ENCODE measurements at regions not wholly inside any gene's neighbourhood (a gene's known extent, or its start where the extent isn't known, plus 50 kb on each side); places are given as distances from the start of the nearest gene placed in this dataset.

DNA sequence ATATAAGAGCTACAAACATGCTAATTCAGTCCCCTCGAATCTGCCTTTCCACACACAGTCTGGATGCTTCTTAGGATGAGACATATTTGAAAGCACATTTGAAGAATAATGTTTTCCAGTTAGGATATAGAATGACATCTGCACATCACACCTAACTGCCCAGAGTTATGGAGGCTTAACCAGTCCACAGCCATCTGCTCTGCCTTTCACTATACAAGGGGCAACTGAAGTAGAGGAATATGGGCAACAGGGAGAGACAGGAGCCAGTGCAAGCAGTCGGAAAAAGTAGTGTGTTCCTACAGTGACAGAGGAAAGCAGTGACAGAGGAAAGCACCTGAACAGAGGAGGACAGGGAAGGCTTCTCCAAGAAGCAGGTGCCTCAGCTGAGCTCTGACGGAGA is 79.0 kb upstream of the CLDN18 start:
- Histone ChIP-seq H3K79me2 (ENCODE audit: low read depth) (no peaks in the 10 kb centered on the region), H3K4me3 (no peak overlapping the region), H3K27me3 (ENCODE audit: insufficient read depth, low read depth) (peaks cover 9% of the 10 kb centered on the region), H3K9me2 (ENCODE audit: insufficient read depth) (no peaks in the 10 kb centered on the region), H3F3A (ENCODE audit: insufficient read depth, low read depth) (no peaks in the 10 kb centered on the region), H3K9me3 (ENCODE audit: insufficient read depth, low read depth) (no peaks in the 10 kb centered on the region), H4K20me1 (ENCODE audit: insufficient read depth) (no peaks in the 10 kb centered on the region), H3K27ac (no peak overlapping the region), H3K4me1 (replicated peaks; ENCODE audit: insufficient read depth) (no peaks in the 10 kb centered on the region), H2AFZ (no peak overlapping the region), H3K4me2 (no peak overlapping the region), H3K36me3 (ENCODE audit: low read depth) (no peaks in the 10 kb centered on the region)
- TF ChIP-seq, protein P1, sequence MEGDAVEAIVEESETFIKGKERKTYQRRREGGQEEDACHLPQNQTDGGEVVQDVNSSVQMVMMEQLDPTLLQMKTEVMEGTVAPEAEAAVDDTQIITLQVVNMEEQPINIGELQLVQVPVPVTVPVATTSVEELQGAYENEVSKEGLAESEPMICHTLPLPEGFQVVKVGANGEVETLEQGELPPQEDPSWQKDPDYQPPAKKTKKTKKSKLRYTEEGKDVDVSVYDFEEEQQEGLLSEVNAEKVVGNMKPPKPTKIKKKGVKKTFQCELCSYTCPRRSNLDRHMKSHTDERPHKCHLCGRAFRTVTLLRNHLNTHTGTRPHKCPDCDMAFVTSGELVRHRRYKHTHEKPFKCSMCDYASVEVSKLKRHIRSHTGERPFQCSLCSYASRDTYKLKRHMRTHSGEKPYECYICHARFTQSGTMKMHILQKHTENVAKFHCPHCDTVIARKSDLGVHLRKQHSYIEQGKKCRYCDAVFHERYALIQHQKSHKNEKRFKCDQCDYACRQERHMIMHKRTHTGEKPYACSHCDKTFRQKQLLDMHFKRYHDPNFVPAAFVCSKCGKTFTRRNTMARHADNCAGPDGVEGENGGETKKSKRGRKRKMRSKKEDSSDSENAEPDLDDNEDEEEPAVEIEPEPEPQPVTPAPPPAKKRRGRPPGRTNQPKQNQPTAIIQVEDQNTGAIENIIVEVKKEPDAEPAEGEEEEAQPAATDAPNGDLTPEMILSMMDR (conservative IDR thresholded peaks at IDR 0.05): no peak
- no peak for TF ChIP-seq EZH2 (IDR thresholded peaks at IDR 0.05; ENCODE audit: low read depth)
- ChIA-PET CTCF (no interaction called here), POLR2A (ENCODE audit: unreplicated experiment) (no interaction called here)
- BruUV-seq (replicated peaks): no TSS peak
- intact Hi-C loops (cut with micrococcal nuclease; ENCODE audit: unreplicated experiment): no loop called here
- no peak for DNase-seq

DNA sequence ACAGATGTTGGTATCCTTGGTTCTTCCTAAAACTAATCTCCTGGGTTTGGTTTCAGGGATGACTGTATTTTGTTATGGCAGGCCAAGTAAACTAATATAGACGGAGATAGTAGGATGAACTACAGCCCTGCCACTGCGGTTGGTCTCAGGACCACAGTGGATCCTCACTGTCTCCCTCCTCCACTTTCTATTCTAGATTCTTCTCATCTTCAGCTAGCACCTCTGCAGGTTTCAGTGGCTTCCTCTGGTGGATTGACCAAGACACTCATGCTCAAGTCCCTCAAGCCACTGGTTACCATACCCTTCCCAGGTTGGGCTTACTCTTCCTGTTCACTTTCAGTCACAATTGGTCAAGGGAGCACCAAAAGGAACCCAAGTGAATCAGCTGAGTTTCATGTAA is 71.1 kb upstream of the CLDN18 start:
- ChIA-PET CTCF (no interaction called here), POLR2A (ENCODE audit: unreplicated experiment) (no interaction called here)
- Histone ChIP-seq H2AFZ (no peak overlapping the region), H3K36me3 (ENCODE audit: low read depth) (no peaks in the 10 kb centered on the region), H4K20me1 (ENCODE audit: insufficient read depth) (no peaks in the 10 kb centered on the region), H3K27ac (no peak overlapping the region), H3K4me3 (no peak overlapping the region), H3K79me2 (ENCODE audit: low read depth) (no peaks in the 10 kb centered on the region), H3K4me2 (no peak overlapping the region), H3K9me3 (ENCODE audit: insufficient read depth, low read depth) (no peaks in the 10 kb centered on the region), H3K9me2 (ENCODE audit: insufficient read depth) (no peaks in the 10 kb centered on the region), H3K4me1 (replicated peaks; ENCODE audit: insufficient read depth) (no peaks in the 10 kb centered on the region), H3F3A (ENCODE audit: insufficient read depth, low read depth) (no peaks in the 10 kb centered on the region), H3K27me3 (ENCODE audit: insufficient read depth, low read depth) (peaks cover 18% of the 10 kb centered on the region; the same call in 1 of the 2 replicates)
- TF ChIP-seq, protein P1 (conservative IDR thresholded peaks at IDR 0.05): no peak
- TF ChIP-seq EZH2 (IDR thresholded peaks at IDR 0.05; ENCODE audit: low read depth): no peak
- no TSS peak for BruUV-seq (replicated peaks)
- DNase-seq: no peak
- intact Hi-C loops (cut with micrococcal nuclease; ENCODE audit: unreplicated experiment): no loop called here

DNA sequence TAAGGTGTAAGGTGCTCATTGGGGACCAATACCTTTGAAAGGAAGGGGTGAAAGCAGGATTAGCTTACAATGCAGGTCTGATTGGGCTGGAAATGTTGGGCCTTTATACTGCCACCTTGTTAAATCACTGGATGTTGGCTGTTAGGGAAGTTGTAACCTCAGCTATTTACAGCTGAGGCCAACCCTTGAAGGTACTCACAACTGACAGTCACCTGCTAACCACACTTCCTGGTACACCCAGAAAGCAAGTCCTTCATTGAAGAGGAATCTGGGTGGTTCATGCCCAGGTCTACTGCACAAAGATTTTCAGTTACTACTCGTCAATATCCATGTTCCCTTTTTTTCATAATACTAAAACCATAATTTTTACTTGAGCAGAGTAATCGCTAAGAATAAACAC is 65.4 kb upstream of the CLDN18 start:
- Histone ChIP-seq H3K79me2 (ENCODE audit: low read depth) (no peaks in the 10 kb centered on the region), H3K27ac (no peak overlapping the region), H3K9me2 (ENCODE audit: insufficient read depth) (no peaks in the 10 kb centered on the region), H3K36me3 (ENCODE audit: low read depth) (no peaks in the 10 kb centered on the region), H3K4me2 (no peak overlapping the region), H3K4me1 (replicated peaks; ENCODE audit: insufficient read depth) (no peaks in the 10 kb centered on the region), H4K20me1 (ENCODE audit: insufficient read depth) (no peaks in the 10 kb centered on the region), H3F3A (ENCODE audit: insufficient read depth, low read depth) (no peaks in the 10 kb centered on the region), H2AFZ (no peak overlapping the region), H3K9me3 (ENCODE audit: insufficient read depth, low read depth) (no peaks in the 10 kb centered on the region), H3K27me3 (ENCODE audit: insufficient read depth, low read depth) (peaks cover 18% of the 10 kb centered on the region; the same call in 1 of the 2 replicates), H3K4me3 (no peak overlapping the region)
- CTCF ChIA-PET: no interaction called here
- DNase-seq: no peak
- no TSS peak for BruUV-seq (replicated peaks)
- POLR2A ChIA-PET (ENCODE audit: unreplicated experiment): interaction anchor here (0.5 kb wide), 1 partner anchor 1773 kb away, joined by 3 read pairs; no protein-coding TSS in a partner anchor
- no peak for TF ChIP-seq EZH2 (IDR thresholded peaks at IDR 0.05; ENCODE audit: low read depth)
- TF ChIP-seq, protein P1 (conservative IDR thresholded peaks at IDR 0.05): no peak
- intact Hi-C loops (cut with micrococcal nuclease; ENCODE audit: unreplicated experiment): no loop called here
